COR-L47 (cell line): ENCODE measurements at regions not wholly inside any gene's neighbourhood (a gene's known extent, or its start where the extent isn't known, plus 50 kb on each side); places are given as distances from the start of the nearest gene placed in this dataset.
A peak's percentile ranks its signal among the peaks of the same experiment; 100 is the strongest.
"Not testable (repeated sequence)": the region's sequence is repeated elsewhere in the genome, so short reads cannot be mapped to it uniquely, and the experiment has no call there.

ENCODE experiments used
- DNase-seq: peaks from one replicate; lab custom pipeline; 2025; lab: John Stamatoyannopoulos, UW

DNA sequence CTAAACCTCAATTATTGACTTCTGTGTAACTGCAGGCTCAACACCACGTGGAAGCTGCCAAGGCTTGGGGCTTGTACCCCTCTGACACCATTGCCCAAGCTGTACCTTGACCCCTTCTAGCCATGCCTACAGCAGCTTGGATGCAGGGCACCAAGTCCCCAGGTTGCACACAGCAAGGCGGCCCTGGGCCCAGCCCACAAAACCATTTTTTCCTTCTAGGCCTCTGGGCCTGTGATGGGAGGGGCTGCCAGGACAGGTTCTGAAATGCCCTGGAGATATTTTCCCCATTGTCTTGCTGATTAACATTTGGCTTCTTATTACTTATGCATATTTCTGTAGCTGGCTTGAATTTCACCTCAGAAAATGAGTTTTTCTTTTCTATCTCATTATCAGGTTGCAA is 610.0 kb upstream of the LRRN3 start:
- no peak for DNase-seq

- DNase-seq, result no peak
These were observed 607.4 kb upstream of the LRRN3 start for GRCh38 chr7:110483553-110483952.

GRCh38 chr7:110484356-110484755 is 606.6 kb upstream of the LRRN3 start:
- DNase-seq, result no peak

DNA sequence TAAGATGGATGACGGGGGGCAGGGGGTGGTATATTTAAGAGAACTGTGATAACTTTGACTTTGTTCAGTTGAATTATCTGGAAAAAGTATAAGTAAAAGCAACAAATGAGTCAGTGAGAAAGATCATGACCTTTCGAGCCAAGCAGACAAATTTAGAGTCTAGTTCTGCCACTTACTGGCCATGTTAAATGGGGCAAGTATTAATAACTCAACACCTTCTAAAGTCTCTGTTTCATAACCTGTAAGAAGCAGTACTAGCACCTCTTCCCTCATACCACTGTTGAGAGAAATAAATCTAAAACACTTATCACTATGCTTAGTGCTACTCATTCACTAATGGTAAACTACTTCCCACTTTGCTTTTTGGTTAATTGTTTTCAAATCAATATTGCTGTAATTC is 604.4 kb upstream of the LRRN3 start:
- DNase-seq, result no peak

DNA sequence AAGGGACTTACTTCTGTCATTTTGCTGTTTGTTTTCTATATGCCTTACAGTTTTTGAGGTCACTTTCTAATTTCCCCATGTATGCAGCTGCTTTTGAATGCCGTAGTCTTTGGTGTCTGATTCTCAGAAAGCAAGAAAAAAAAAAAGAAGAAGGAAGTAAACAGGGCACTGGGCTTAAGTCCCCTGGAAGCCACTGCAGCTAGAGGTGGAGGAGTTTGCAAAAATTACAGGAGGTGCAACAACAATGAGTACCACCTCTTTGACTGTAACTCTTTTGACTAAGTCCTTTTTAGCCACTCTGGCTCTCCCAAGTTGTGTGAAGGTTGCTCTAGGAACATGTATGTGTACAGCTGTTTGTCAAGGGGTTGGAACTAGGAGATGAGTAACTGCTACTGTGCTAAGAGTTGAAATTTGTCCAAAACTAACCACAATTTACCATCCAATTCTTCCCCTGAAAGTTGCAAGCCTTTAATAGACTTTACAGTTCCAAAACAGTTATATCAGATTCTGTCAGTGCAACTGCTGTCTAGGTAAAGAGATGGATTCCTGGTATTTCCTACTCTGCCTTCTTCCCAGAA is 588.0 kb upstream of the LRRN3 start:
- no peak for DNase-seq

- peak; percentile 17 for DNase-seq
These were observed 583.6 kb upstream of the LRRN3 start for GRCh38 chr7:110507369-110507768.

DNA sequence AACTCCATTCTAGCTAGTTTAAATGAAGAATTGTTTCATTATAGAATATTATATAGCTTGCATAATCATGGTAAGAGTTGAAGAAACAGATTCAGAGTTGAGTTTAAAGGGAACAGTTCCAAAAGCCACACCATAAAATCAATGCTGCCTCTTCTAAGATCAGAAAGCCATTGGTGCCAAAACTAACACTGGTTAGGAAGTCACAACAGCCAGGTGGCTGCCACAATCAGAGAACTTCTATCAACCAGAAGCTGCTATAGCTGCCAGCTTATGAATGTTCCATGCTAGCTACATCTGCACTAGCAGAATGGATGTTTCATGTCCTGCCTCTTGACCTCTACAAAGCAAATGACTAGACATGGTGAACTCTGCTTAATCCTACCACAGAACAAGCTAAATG is 583.1 kb upstream of the LRRN3 start:
- peak; percentile 49 for DNase-seq

GRCh38 chr7:110514975-110515551 is 575.9 kb upstream of the LRRN3 start:
- not testable (repeated sequence) for DNase-seq

DNA sequence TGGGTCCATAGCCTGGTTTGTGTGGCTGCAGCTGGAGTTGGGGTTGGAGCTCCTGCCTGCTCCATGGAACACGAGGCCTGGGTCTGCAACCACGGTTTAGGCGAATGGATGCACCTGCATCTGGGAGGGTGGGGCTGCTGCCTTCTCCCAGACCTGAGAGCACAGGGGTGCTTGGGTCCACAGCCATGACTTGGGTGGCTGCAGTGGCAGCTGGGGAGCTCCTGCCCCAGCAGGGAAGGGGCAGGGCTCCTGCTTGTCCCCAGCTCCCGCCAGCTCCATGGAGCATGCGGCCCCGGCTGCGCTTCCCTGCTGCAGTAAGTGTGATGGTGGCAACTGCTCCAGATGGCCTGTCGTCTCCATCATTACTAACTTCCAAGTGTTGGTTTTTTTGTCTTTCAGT is 571.1 kb upstream of the LRRN3 start:
- no peak for DNase-seq

- no peak for DNase-seq
These were observed 569.5 kb upstream of the LRRN3 start for GRCh38 chr7:110521357-110521911.

DNA sequence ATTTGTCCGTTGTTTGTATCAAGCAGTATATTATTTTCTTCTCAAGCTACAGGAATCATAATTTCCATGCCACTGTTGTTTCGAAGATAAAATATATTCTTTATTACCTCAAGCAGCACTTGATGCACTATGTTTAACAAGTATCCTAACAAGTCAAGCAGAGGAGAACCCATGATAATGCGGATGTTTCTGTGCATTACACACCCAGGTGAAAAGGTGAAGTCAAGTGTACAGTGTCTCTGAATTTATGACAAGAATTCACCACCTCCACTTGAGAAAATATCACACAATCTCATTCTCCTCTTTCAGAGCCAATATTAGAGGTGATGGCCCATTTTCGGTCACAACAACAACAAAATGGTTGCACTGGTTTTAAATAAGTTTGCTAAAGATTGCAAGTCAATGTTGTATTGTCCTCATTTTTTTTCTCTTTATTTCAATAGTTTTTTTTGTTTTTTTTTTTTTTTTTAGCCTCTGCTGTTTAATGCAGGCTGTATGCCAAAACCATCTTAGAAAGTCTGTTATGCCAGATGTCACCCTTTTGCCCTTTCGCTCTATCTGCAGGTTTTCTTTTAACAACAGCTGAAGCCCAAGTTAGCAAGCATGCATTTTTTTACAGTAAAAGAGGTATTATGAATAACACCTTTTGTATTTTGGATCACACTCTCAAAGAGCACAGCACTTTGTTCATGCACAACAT is 568.7 kb upstream of the LRRN3 start:
- DNase-seq, result peak; percentile 76

DNA sequence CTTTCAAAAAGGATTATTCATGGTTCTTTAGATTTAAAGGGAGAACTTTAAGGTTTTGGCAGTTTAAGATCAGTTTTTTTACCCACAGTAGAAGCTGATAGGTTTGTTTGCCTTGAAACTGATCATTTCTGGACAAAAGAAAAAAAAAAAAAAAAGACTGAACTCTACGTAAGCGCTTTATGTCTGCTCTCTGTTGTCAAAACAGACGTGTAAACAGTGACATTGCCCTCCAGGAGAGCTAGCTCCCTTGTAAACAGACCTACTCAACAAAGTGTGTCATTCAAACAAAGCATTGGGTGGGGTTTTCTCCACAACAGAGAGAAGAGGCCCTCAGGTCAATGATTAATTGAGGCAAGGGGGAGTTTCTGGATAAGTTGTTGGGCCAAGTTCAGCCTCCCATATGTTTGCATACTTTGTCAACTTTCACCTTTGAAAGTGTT is 568.1 kb upstream of the LRRN3 start:
- DNase-seq, result peak; percentile 86

DNA sequence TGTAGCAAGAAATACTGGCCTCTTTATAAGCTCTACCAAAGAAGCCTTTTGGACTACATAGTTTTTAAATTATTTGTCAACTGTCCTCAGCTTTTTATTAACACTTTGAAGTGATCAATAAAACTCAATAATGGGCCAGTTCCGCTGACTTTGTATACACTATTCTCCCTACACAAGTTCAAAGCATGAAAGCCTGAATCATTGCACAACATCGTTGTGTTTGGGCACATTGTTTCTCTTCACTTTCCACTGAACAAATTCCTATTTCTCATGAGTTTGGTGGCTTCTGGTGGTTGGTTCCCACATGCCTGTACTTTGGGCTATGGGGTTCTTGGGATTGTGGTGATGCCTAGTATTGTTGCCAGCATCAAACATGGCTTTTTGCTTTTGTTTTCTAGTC is 561.8 kb upstream of the LRRN3 start:
- no peak for DNase-seq

- no peak for DNase-seq
These were observed 559.7 kb upstream of the LRRN3 start for GRCh38 chr7:110531186-110531585.

- peak; percentile 85 for DNase-seq
These were observed 556.5 kb upstream of the LRRN3 start for GRCh38 chr7:110534241-110534931.

DNA sequence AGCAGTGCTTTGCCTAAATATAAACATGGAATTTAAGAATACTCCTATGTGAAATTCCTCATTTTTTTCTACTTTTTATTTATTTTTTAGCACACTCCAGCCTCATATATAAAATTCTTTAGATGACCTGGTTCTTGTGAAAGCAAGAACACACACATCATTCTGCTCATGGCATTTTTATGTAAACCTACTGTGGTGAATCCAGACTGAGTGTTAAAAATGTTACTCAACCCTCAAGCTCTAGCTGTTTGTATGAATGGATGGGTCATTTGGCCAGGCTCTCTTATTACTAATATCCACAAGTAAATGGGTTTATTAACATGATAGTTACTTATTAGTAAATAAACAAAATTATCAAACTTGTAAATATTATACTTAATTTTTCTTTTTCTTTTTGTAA is 551.7 kb upstream of the LRRN3 start:
- DNase-seq, result no peak

DNA sequence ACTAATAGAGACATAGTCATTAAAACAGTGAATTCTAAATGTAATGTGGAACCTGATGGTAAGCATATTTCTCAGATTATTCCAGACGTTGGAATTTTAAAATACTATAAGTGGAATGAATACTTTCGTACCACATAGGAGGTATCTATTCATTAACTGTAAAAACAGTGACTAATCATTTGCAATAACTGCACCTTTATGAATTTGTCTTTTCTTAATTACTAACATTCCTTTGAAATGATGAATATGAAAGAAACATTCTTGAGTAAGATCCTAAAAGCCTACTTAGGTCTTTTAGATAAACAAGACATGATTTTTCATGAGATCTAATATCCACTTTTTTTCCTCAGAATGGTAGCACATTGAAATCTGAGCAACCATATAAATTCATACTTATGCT is 549.0 kb upstream of the LRRN3 start:
- no peak for DNase-seq

GRCh38 chr7:110544194-110544593 is 546.7 kb upstream of the LRRN3 start:
- no peak for DNase-seq

DNA sequence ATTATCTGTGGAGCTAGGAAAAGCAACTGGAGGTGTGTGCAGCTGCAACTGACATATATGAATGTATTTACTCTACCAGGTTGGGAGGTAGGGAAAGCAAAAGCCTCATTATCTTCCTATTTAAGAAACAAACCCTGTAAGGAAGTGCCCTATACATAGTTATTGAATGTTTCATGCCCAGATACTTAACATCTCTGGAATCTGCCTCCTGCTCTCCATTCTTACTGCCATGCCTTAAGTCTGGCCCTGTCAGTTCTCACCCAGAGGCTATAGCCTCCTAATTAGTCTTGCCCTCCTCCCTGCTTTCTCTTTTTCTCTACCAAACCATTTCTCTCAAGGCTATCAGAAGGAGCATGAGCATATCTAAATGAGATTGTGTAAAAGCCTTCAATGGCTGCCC is 542.6 kb upstream of the LRRN3 start:
- DNase-seq, result no peak

DNA sequence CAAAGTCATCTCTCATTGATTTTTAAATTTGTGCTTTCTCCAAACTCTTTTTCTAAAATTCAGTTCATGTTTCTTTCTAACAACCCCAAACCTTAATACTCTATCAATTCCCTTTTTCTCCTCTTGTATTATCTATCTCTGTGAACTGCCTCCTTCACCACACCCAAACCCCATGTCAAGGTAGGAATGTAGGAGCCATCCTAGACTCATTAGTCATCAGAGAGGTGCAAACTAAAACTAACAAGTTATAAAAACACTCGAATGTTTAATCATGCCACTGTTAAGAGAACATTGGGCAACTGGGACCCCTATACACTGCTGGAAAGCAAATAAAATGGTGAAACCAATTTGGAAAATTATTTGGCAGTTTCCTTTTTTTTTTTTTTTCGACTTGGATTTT is 533.8 kb upstream of the LRRN3 start:
- no peak for DNase-seq

- DNase-seq, result not testable (repeated sequence)
These were observed 527.6 kb upstream of the LRRN3 start for GRCh38 chr7:110563286-110563685.

DNA sequence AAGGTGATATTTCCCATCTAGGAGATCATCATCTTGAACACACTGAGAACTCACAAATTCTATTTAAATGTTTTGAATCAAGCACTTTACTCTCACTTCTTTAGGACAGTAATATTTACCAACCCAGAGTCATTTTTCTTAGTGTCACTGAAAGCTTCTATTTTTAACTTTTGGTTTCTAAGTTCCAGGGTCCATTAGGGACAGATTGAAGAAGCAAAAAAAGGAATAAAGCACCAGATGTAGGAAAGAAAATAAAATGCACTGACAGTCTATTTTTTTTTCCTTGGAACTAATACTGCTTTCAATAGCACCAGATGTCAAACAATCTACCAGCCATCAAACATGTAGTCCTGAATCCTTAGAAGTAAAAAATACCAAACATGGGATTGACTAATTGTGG is 526.7 kb upstream of the LRRN3 start:
- no peak for DNase-seq

GRCh38 chr7:110568388-110568787 is 522.5 kb upstream of the LRRN3 start:
- no peak for DNase-seq
